ENCODE measurements at regions not wholly inside any gene's neighbourhood (a gene's known extent, or its start where the extent isn't known, plus 50 kb on each side); places are given as distances from the start of the nearest gene placed in this dataset.

DNA sequence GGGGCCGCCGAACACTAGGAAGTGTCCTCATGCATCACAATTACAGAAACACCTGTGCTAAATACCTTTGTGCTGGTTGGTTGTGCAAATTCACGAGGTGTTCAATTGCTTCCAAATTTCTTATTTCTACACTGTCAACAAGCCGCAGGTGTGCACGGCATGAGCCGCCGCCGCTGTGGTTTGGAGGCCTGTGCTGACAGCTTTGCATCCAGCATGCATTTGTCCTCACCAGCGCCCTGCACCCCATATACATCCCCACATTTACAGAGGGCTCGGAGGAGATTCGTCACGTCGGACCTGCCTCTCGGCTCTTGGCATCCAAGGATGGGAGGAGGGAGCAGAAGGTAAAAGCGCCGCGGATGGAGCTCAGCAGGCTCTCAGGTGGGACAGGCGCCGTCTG lies 305.3 kb upstream of the MKI67 start:
- TF ChIP-seq CTCF (IDR thresholded peaks at IDR 0.05), result no peak
- no peak for TF ChIP-seq POLR2AphosphoS5 (IDR thresholded peaks at IDR 0.05; ENCODE audit: insufficient read depth in 1 of 2, low read depth in 1 of 2)
- TF ChIP-seq POLR2A (IDR thresholded peaks at IDR 0.05), result no peak
